Endodermal cell (in vitro differentiated cells): ENCODE measurements at regions not wholly inside any gene's neighbourhood (a gene's known extent, or its start where the extent isn't known, plus 50 kb on each side); places are given as distances from the start of the nearest gene placed in this dataset.

ENCODE experiments used
- DNase-seq: peaks from one replicate; pipeline ENCODE4 v3.0.0-alpha.2; 2017
- H3K27ac ChIP-seq: 2 replicates; pipeline ENCODE4 v1.5.1; 2013; ENCODE audit warnings: mild to moderate bottlenecking, low read depth, low read length, moderate library complexity
- H3K27me3 ChIP-seq: 2 replicates; pipeline ENCODE4 v1.6.1; 2013; ENCODE audit warnings: mild to moderate bottlenecking, low read length, moderate library complexity; ENCODE audit not compliant: insufficient read depth, control insufficient read depth, poor library complexity, severe bottlenecking
- H3K36me3 ChIP-seq: 2 replicates; pipeline ENCODE4 v1.7.0; 2013; ENCODE audit warnings: mild to moderate bottlenecking, low read length, moderate library complexity; ENCODE audit not compliant: control insufficient read depth, insufficient read depth
- H3K4me1 ChIP-seq: one replicate; pipeline ENCODE4 v1.7.0; 2013; ENCODE audit warnings: low read length; ENCODE audit not compliant: control insufficient read depth, insufficient read depth
- H3K4me3 ChIP-seq: 2 replicates; pipeline ENCODE4 v1.5.1; 2013; ENCODE audit warnings: mild to moderate bottlenecking, low read length, moderate library complexity
- H3K9ac ChIP-seq: 2 replicates; pipeline ENCODE4 v1.6.1; 2013; ENCODE audit warnings: mild to moderate bottlenecking, low read length, moderate library complexity; ENCODE audit not compliant: poor library complexity, severe bottlenecking; ENCODE audit errors: extremely low read depth
- H3K9me3 ChIP-seq: 2 replicates; pipeline ENCODE4 v1.6.1; 2013; ENCODE audit warnings: mild to moderate bottlenecking, low read length, moderate library complexity; ENCODE audit not compliant: control insufficient read depth
- H3K27ac Mint-ChIP-seq: 2 replicates; pipeline ENCODE4 v1.8.0; 2020; ENCODE audit warnings: mixed read lengths
- H3K27me3 Mint-ChIP-seq: 2 replicates; pipeline ENCODE4 v1.8.0; 2021; ENCODE audit warnings: mild to moderate bottlenecking, mixed read lengths; ENCODE audit not compliant: insufficient read depth
- H3K36me3 Mint-ChIP-seq: 2 replicates; pipeline ENCODE4 v1.8.0; 2020; ENCODE audit warnings: low read depth, mixed read lengths
- H3K4me1 Mint-ChIP-seq: 2 replicates; pipeline ENCODE4 v1.8.0; 2020; ENCODE audit warnings: mixed read lengths
- H3K4me3 Mint-ChIP-seq: 2 replicates; pipeline ENCODE4 v1.8.0; 2020; ENCODE audit warnings: mild to moderate bottlenecking, moderate library complexity, mixed read lengths
- H3K9me3 Mint-ChIP-seq: 2 replicates; pipeline ENCODE4 v1.8.0; 2020; ENCODE audit warnings: mild to moderate bottlenecking, mixed read lengths
- CTCF ChIP-seq: fragments of 200-600 bp; sonication (generic); conservative IDR thresholded peaks from 2 replicates; pipeline ENCODE4 v1.5.0; 2021; ENCODE audit warnings: antibody characterized with exemption, mild to moderate bottlenecking
- WGBS, 2 experiments: methylation state at CpG; one replicate each; pipeline versions ENCODE4 v1.1.5 to v1.1.7; 2013; ENCODE audit warnings: missing lambda C conversion rate in 2 of 2, mixed read lengths in 1 of 2; ENCODE audit not compliant: insufficient coverage in 1 of 2, insufficient read length in 1 of 2; 5-methylcytosine and 5-hydroxymethylcytosine counted together

- no peak for DNase-seq
- Mint-ChIP-seq H3K4me3 (no peak overlapping the region), H3K9me3 (no peaks in the 10 kb centered on the region), H3K4me1 (no peaks in the 10 kb centered on the region), H3K27me3 (no peaks in the 10 kb centered on the region), H3K36me3 (no peaks in the 10 kb centered on the region), H3K27ac (no peak overlapping the region)
- Histone ChIP-seq H3K9me3 (peaks cover 77% of the 10 kb centered on the region), H3K27ac (no peak overlapping the region), H3K4me1 (no peaks in the 10 kb centered on the region), H3K27me3 (no peaks in the 10 kb centered on the region), H3K9ac (no peak overlapping the region), H3K36me3 (no peaks in the 10 kb centered on the region), H3K4me3 (no peak overlapping the region)
- 78 to 80% methylated on average over 1 of the region's 1 CpG for WGBS, 2 experiments
- TF ChIP-seq CTCF, result no peak
Measured at GRCh38 chr2:13066676-13067075, 349.9 kb downstream of the TRIB2 start.

- H3K4me1 Mint-ChIP-seq, result no peaks in the 10 kb centered on the region
- WGBS, 2 experiments, result 84 to 93% methylated on average over 2 of the region's 2 CpGs
Measured at GRCh38 chr2:13067508-13067907, 350.8 kb downstream of the TRIB2 start.

GRCh38 chr2:13089971-13090370 is 373.2 kb downstream of the TRIB2 start:
- Histone ChIP-seq H3K9me3 (peaks cover 79% of the 10 kb centered on the region), H3K9ac (no peak overlapping the region), H3K4me1 (no peaks in the 10 kb centered on the region), H3K4me3 (no peak overlapping the region), H3K36me3 (no peaks in the 10 kb centered on the region), H3K27ac (no peak overlapping the region), H3K27me3 (no peaks in the 10 kb centered on the region)
- no peaks in the 10 kb centered on the region for H3K27me3 Mint-ChIP-seq
- H3K4me1 Mint-ChIP-seq, result peaks cover 6% of the 10 kb centered on the region
- no peak overlapping the region for H3K4me3 Mint-ChIP-seq
- H3K36me3 Mint-ChIP-seq, result no peaks in the 10 kb centered on the region
- H3K9me3 Mint-ChIP-seq, result no peaks in the 10 kb centered on the region
- H3K27ac Mint-ChIP-seq, result no peak overlapping the region
- TF ChIP-seq CTCF, result no peak
- no peak for DNase-seq

More at GRCh38 chr2:13067508-13067907, 350.8 kb downstream of the TRIB2 start:
- Histone ChIP-seq H3K36me3 (no peaks in the 10 kb centered on the region), H3K4me3 (no peak overlapping the region), H3K4me1 (no peaks in the 10 kb centered on the region), H3K27me3 (no peaks in the 10 kb centered on the region), H3K27ac (no peak overlapping the region), H3K9me3 (peaks cover 72% of the 10 kb centered on the region), H3K9ac (no peak overlapping the region)
- H3K27me3 Mint-ChIP-seq, result no peaks in the 10 kb centered on the region
- no peaks in the 10 kb centered on the region for H3K36me3 Mint-ChIP-seq
- no peak for DNase-seq
- no peak overlapping the region for H3K4me3 Mint-ChIP-seq
- no peak for TF ChIP-seq CTCF
- no peaks in the 10 kb centered on the region for H3K9me3 Mint-ChIP-seq
- no peak overlapping the region for H3K27ac Mint-ChIP-seq
